ENCODE measurements at regions not wholly inside any gene's neighbourhood (a gene's known extent, or its start where the extent isn't known, plus 50 kb on each side); places are given as distances from the start of the nearest gene placed in this dataset.

DNA sequence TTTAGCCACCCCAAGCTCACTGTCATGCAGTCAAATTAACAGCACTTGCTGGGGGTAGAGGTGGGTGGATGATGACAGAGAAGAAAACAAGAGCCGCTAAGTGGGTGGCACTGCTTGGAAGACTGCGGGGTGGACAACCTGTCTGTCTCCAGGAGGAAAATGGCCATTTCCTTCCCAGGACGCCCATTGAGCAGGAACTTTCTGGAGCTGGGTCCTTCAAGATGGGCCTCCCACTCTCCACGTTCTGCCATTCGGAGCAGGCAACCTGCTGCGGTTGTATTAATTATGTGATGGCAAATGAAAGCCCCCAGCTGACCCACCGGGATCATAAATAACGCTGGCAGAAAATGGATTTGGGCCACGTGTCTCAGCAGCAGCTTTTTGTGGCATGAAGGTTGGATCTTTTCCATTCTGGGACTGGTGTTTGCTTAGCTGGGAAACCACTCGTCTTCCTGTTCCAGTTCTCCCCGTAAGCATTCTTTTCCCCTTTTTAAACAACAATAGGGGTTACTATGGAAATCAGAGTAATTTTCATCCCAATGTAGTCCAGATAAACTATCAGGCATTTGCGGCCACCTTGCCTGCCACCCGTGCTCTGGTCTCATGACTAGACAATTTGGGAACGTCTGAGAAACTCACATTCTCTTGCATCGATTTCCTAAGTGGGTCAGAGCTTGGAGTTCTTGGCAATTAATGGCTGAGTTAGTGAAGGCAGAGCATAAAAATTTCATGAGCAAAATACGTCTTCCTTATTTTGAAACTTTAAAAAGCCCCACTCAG lies 215.5 kb downstream of the ANKRD60 start:
- Histone ChIP-seq H3K4me3 (no peak overlapping the region), H3K4me1 (peaks cover 6% of the 10 kb centered on the region), H3K9me3 (no peaks in the 10 kb centered on the region), H3K27ac (no peak overlapping the region), H3K9ac (ENCODE audit: low read depth in 2 of 2, low read length in 2 of 2) (no peak overlapping the region), H3K36me3 (no peaks in the 10 kb centered on the region), H3K27me3 (no peaks in the 10 kb centered on the region)
- intact Hi-C loops (cut with DNase I): no loop called here
- TF ChIP-seq, protein P1, sequence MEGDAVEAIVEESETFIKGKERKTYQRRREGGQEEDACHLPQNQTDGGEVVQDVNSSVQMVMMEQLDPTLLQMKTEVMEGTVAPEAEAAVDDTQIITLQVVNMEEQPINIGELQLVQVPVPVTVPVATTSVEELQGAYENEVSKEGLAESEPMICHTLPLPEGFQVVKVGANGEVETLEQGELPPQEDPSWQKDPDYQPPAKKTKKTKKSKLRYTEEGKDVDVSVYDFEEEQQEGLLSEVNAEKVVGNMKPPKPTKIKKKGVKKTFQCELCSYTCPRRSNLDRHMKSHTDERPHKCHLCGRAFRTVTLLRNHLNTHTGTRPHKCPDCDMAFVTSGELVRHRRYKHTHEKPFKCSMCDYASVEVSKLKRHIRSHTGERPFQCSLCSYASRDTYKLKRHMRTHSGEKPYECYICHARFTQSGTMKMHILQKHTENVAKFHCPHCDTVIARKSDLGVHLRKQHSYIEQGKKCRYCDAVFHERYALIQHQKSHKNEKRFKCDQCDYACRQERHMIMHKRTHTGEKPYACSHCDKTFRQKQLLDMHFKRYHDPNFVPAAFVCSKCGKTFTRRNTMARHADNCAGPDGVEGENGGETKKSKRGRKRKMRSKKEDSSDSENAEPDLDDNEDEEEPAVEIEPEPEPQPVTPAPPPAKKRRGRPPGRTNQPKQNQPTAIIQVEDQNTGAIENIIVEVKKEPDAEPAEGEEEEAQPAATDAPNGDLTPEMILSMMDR (IDR thresholded peaks at IDR 0.05): no peak
- no peak for DNase-seq

DNA sequence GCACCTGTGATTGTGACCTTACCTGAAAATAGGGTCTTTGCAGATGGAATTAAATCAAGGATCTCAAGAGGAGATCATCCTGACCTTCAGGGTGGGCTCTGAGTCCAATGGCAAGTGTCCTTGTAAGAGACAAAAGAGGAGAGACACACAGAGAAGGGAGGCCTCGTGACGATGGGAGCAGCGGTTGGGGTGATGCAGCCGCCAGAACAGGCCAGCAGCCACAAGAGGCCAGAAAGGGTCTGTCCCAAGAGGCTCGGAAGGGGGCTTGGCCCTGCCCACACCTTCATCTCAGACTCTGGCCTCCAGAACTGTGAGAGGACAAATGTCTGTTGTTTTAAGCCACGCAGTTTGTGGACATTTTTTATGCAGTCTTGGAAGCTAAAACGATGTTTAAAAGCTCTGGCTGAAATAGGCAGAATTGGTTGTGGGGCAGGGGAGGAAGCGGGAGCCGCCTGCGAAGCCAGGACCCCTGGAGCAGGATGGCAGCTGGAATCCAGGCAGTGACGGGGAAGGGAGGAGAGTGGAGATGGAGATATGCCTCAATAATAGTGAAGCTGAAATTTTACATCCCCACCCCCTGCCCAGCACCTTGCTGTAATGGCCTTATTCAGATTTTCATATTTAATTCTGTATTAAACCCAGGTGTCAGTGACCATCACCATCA lies 216.4 kb downstream of the ANKRD60 start:
- intact Hi-C loops (cut with DNase I): no loop called here
- H3K27ac ChIP-seq: no peak overlapping the region

DNA sequence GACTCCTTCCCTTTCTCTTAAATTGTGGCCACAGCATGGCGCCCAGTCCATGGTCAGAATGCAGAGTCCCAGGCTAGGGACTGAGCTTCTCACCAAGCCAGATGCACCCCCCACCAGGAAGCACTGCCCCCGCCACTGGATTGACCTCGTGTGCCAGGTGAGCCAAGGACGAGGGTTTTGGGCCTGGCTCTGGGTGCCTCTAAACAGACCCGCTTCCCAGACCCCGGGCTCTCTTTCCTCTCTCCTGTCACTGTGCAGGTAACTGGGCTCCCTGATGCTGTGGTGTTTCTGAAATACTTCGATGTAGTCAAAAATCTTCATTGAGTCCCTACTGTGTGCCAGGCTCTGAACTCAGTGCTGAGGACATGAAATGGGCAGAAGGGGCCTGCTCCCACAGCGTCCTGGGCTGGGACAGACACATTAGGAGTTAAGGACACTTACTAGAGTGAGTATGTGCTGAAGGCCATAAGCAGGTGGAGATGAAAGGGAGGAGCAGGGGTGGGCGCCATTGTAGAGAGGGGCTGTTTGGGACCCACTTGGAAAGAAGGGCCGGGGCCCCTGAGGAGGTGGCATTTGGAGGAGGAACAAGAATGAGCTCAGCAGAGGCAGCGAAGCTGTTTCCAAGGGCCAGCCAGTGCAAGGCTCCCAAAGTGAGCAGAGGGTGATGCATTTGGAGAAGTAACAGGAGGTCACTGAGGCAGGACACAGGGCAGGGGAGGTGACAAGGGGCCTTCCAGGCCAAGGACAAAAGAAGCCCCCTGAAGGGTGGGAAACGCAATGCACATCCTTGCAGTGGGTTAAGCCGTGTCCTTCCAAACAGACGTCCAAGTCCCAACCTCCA lies 217.1 kb downstream of the ANKRD60 start:
- H3K27me3 ChIP-seq: no peaks in the 10 kb centered on the region
- TF ChIP-seq, protein P1 (IDR thresholded peaks at IDR 0.05): no peak
- H3K27ac ChIP-seq: no peak overlapping the region
- no peaks in the 10 kb centered on the region for H3K36me3 ChIP-seq
- intact Hi-C loops (cut with DNase I): no loop called here
- H3K4me1 ChIP-seq: no peaks in the 10 kb centered on the region
- DNase-seq: no peak
- H3K9ac ChIP-seq (ENCODE audit: low read depth in 2 of 2, low read length in 2 of 2): no peak overlapping the region
- H3K4me3 ChIP-seq: no peak overlapping the region
- no peaks in the 10 kb centered on the region for H3K9me3 ChIP-seq

More for the DNA sequence above, 216.4 kb downstream of the ANKRD60 start:
- Histone ChIP-seq H3K9me3 (no peaks in the 10 kb centered on the region), H3K9ac (ENCODE audit: low read depth in 2 of 2, low read length in 2 of 2) (no peak overlapping the region), H3K4me3 (no peak overlapping the region), H3K27me3 (no peaks in the 10 kb centered on the region), H3K4me1 (no peaks in the 10 kb centered on the region), H3K36me3 (no peaks in the 10 kb centered on the region)
- DNase-seq: no peak
- TF ChIP-seq, protein P1 (IDR thresholded peaks at IDR 0.05): no peak

DNA sequence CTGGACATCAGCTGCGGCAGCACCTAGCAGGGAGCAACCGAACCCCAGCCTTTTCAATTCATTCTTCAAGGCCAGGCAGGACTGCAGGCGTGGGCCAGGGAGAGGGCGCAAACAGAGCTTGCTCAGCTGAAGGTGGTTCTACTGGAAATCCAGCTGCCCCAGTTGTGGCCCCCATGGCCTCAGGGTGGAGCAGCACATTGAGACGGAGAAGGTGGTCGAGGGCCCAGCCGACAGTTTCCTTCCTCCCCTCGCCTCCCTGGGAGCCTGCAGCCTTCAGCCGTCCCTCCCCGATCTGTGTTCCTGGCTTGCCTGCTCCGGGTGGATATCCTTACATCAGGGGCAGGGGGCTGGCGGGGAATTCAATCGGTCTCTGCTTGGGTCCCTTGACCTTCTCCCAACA lies 217.8 kb downstream of the ANKRD60 start:
- H3K4me1 ChIP-seq: no peaks in the 10 kb centered on the region
- H3K4me3 ChIP-seq: no peak overlapping the region
- H3K27me3 ChIP-seq: no peaks in the 10 kb centered on the region
- no peaks in the 10 kb centered on the region for H3K36me3 ChIP-seq
- DNase-seq: peak; percentile 16
- TF ChIP-seq, protein P1 (IDR thresholded peaks at IDR 0.05): no peak
- no peak overlapping the region for H3K9ac ChIP-seq (ENCODE audit: low read depth in 2 of 2, low read length in 2 of 2)
- no peak overlapping the region for H3K27ac ChIP-seq
- no peaks in the 10 kb centered on the region for H3K9me3 ChIP-seq
- intact Hi-C loops (cut with DNase I): no loop called here

DNA sequence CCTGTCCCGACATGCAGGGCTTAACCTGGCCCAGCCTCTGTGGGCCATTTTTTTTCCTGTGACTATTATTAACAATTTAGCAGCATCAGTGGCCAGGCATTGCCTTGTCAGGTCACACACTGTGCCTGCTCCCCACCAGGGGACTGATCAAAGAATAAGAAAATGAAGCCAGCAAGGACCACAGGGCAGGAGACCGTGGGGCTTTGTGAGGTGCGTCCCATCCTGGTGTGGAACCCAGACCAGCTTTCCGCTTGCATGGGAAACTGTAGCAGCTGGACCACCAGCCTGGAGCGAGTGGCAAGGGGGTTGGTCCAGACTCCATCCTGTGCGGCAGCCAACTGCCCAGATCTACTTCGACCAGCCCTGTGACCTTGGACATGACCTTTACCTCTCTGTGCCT lies 218.3 kb downstream of the ANKRD60 start:
- Histone ChIP-seq H3K27me3 (no peaks in the 10 kb centered on the region), H3K36me3 (no peaks in the 10 kb centered on the region), H3K4me1 (no peaks in the 10 kb centered on the region), H3K27ac (no peak overlapping the region), H3K4me3 (no peak overlapping the region), H3K9me3 (no peaks in the 10 kb centered on the region), H3K9ac (ENCODE audit: low read depth in 2 of 2, low read length in 2 of 2) (no peak overlapping the region)
- intact Hi-C loops (cut with DNase I): no loop called here
- TF ChIP-seq, protein P1 (IDR thresholded peaks at IDR 0.05): no peak
- DNase-seq: peak; percentile 13
